Activated naive CD4-positive, alpha-beta T cell treated with anti-CD3 and anti-CD28 coated beads, Interleukin-2, amount 50 U/mL, for 24 hours (primary cell): ENCODE measurements at regions not wholly inside any gene's neighbourhood (a gene's known extent, or its start where the extent isn't known, plus 50 kb on each side); places are given as distances from the start of the nearest gene placed in this dataset.

Source experiments
- H3K27ac Mint-ChIP-seq: one replicate; pipeline ENCODE4 v1.8.0; 2021; ENCODE audit warnings: mild to moderate bottlenecking, mixed read lengths
- H3K27me3 Mint-ChIP-seq: one replicate; pipeline ENCODE4 v1.8.0; 2021; ENCODE audit warnings: mixed read lengths
- H3K36me3 Mint-ChIP-seq: one replicate; pipeline ENCODE4 v1.8.0; 2021; ENCODE audit warnings: mixed read lengths
- H3K4me1 Mint-ChIP-seq: one replicate; pipeline ENCODE4 v1.8.0; 2021; ENCODE audit warnings: mixed read lengths
- H3K4me3 Mint-ChIP-seq: one replicate; pipeline ENCODE4 v1.8.0; 2021; ENCODE audit warnings: mild to moderate bottlenecking, mixed read lengths
- H3K9me3 Mint-ChIP-seq: one replicate; pipeline ENCODE4 v1.8.0; 2021; ENCODE audit warnings: mixed read lengths

DNA sequence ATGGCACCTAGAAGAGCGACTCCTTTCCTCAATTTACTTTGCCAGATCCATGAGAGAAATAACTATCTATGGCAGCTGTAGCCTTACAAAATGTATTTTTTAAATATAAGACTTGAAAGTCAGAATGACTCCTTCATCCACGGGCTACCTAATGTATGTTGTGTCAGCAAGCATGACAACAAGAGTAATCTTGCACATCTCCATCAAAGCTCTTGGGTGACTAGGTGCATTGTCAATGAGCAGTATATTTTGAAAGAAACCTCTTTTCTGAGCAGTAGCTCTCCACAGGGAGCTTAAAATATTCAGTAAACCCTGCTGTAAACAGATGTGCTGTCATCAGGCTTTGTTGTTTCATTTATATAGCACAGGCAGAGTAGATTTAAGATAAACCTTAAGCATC is 757.2 kb upstream of the PHF14 start:
- no peaks in the 10 kb centered on the region for H3K4me1 Mint-ChIP-seq
- H3K4me3 Mint-ChIP-seq: no peak overlapping the region
- H3K27me3 Mint-ChIP-seq: no peaks in the 10 kb centered on the region
- H3K9me3 Mint-ChIP-seq: peaks cover 10% of the 10 kb centered on the region
- no peak overlapping the region for H3K27ac Mint-ChIP-seq
- no peaks in the 10 kb centered on the region for H3K36me3 Mint-ChIP-seq

DNA sequence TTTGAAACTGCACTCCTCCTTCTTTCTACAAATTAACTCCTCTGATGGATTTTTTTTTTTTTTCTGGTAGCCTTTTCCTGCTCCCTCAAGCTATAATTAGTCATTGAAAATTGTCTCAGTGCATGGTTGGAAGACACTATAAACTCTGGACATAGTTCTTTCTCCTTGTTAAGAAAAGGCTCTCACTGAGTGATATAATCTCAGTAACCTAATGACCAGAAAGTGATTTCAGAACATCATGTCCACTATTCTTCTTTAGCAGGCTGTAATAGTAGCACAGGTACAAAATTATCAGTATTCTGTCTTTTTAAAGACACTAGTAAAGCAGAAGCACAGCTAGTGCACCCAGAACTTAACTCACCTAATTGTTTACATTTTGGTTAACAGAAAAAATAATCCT is 752.6 kb upstream of the PHF14 start:
- no peaks in the 10 kb centered on the region for H3K4me1 Mint-ChIP-seq
- no peak overlapping the region for H3K27ac Mint-ChIP-seq
- H3K27me3 Mint-ChIP-seq: no peaks in the 10 kb centered on the region
- H3K4me3 Mint-ChIP-seq: no peak overlapping the region
- H3K36me3 Mint-ChIP-seq: no peaks in the 10 kb centered on the region
- H3K9me3 Mint-ChIP-seq: peaks cover 17% of the 10 kb centered on the region

DNA sequence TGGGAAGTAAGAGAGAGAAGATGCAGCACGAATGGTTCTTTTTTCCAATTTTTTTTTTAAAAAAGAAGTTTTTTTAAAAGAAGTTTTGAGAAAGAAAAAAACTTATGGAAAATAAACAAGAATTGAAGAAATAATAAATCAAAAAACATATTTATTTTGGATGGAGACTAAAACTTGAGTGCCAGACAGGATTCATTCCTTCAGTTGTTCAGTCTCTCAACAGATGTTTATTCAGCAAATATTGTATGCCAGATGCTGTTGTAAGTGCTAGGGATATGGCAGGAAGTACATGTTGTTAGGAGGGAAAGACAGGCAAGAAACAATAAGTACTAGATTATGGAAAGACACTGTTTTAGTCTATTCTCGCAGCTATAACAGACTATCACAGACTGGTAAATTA is 750.7 kb upstream of the PHF14 start:
- H3K36me3 Mint-ChIP-seq: no peaks in the 10 kb centered on the region
- peaks cover 16% of the 10 kb centered on the region for H3K9me3 Mint-ChIP-seq
- H3K27me3 Mint-ChIP-seq: no peaks in the 10 kb centered on the region
- no peaks in the 10 kb centered on the region for H3K4me1 Mint-ChIP-seq
- H3K27ac Mint-ChIP-seq: no peak overlapping the region
- no peak overlapping the region for H3K4me3 Mint-ChIP-seq

DNA sequence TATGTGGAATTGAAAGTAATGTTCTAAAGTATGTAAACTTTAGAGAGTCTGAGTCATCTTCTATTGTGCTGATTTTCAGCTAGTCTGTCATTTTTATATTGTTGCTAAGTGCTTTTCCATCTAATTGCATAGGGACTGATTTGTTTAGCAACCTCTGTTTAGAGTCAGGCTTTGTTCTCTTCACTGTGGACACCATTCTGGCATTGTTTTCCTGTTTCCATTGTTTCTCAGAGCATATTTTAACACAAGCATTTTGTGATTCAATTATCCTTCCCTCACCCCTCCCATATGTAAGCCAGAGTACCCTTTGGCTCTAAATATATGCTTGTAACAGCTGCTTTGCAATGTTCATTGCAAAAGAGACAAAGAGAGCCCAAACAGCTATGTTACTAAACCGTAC is 748.4 kb upstream of the PHF14 start:
- no peaks in the 10 kb centered on the region for H3K27me3 Mint-ChIP-seq
- no peak overlapping the region for H3K27ac Mint-ChIP-seq

DNA sequence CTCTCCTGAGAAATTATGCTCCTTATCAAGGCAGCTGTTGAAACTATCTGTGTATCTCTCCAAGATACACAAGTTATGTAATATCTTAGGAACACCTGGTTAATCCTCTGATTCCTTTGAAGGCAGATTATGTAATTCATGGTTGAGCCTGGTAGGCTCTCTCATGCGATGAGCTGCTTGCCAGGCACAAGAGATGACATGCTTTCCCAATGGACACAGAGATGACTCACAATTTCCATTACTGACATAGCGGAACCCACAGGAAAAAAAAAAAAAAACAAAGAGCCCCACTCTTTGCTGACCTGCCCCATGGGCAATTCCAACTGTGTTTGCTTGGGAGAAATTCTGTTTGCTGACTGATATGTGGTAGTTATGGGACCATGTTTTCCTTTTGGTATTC is 736.4 kb upstream of the PHF14 start:
- Mint-ChIP-seq H3K36me3 (no peaks in the 10 kb centered on the region), H3K27me3 (no peaks in the 10 kb centered on the region), H3K4me3 (no peak overlapping the region), H3K27ac (no peak overlapping the region), H3K9me3 (no peaks in the 10 kb centered on the region), H3K4me1 (no peaks in the 10 kb centered on the region)

More for the DNA sequence above, 748.4 kb upstream of the PHF14 start:
- Mint-ChIP-seq H3K4me1 (no peaks in the 10 kb centered on the region), H3K9me3 (peaks cover 13% of the 10 kb centered on the region), H3K36me3 (no peaks in the 10 kb centered on the region), H3K4me3 (no peak overlapping the region)

DNA sequence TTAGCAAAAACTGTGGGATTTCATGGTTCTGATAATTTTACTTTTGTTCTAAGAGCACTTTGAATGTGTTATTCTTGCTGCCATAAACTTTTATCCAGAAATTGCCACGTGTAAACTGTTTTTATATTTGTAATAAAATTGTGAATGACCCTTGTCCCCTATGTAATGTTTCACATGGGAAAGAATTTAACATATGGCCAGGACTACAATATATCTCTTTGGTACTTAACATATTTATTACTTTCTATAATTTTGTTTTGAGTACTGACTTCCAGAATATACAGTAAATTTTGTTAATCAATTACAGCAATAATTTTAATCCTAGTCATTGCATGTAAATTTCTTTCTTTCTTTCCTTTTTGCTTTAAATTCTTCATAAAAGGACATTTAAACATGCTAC is 735.0 kb upstream of the PHF14 start:
- Mint-ChIP-seq H3K4me3 (no peak overlapping the region), H3K27me3 (no peaks in the 10 kb centered on the region), H3K9me3 (no peaks in the 10 kb centered on the region), H3K4me1 (no peaks in the 10 kb centered on the region), H3K27ac (no peak overlapping the region), H3K36me3 (no peaks in the 10 kb centered on the region)

DNA sequence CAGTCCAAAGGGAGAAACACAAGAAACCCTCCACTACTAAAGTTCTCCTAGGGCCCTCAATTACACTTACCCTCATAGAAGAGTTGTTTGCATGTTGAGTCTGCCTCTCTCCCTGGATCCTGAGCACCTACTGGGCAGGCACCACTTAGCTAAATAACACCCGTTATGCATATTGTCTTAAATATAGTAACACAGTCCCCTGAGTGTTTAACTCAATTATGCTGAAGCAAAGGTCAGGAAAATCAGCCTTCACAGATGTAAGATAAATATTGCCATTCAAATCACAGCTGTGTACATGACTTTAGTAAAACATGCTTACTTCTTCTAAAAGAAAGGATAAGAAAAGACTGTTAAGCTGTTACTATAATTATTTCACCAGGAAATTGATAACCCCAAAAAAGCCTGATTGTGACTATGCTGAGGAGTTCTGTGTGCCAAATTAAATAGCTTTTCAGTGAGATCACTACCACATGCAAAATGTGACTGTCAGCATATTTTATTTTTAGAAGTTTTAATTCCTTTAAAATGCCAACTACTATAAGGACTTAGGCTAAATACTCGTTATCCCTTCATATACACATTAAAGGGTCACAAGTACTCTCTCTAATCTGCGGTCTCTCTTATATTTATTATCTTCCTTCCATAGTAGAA is 733.9 kb upstream of the PHF14 start:
- Mint-ChIP-seq H3K27me3 (no peaks in the 10 kb centered on the region), H3K9me3 (no peaks in the 10 kb centered on the region), H3K4me1 (no peaks in the 10 kb centered on the region), H3K27ac (no peak overlapping the region), H3K36me3 (no peaks in the 10 kb centered on the region), H3K4me3 (no peak overlapping the region)

DNA sequence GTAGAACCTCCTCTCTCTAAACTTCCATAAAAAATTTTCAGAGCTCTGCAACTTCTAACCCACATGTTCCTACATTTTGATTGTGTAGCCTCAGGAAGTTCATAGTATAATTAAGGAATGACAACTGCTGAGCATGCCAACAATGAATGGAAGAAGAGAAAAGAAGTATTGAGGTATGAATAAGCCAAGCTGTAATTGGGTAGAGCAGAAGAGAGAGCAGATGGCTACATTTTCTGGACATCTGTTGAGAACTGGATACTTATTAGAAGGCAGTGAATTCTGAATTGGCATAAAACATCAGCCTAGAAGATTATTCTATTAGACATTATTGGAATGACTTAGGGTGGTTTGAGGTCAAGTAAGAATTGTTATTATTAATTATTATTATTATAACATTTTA is 728.3 kb upstream of the PHF14 start:
- H3K27me3 Mint-ChIP-seq: no peaks in the 10 kb centered on the region
- H3K27ac Mint-ChIP-seq: no peak overlapping the region
- H3K4me1 Mint-ChIP-seq: no peaks in the 10 kb centered on the region
- H3K9me3 Mint-ChIP-seq: peaks cover 7% of the 10 kb centered on the region
- no peaks in the 10 kb centered on the region for H3K36me3 Mint-ChIP-seq
- H3K4me3 Mint-ChIP-seq: no peak overlapping the region

DNA sequence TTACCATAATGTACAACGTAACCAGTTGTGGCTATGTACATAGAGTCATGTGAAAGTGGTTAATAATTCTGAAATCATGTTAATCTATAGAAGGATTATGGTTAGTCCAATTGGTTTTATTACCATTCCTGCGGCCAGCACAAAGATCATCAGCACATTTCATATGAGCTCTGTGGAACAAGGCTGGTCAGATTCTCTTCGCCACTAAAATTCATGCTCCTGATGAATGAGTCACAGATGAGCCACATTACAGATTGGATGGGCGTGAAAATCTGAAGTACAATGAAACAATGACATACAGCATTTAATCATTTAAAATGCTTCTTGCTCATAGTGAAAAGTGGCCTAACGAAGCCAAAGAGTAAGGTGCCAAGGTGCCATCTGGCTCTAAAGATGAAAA is 716.2 kb upstream of the PHF14 start:
- Mint-ChIP-seq H3K4me1 (no peaks in the 10 kb centered on the region), H3K27ac (no peak overlapping the region), H3K27me3 (no peaks in the 10 kb centered on the region), H3K36me3 (no peaks in the 10 kb centered on the region), H3K4me3 (no peak overlapping the region), H3K9me3 (peaks cover 7% of the 10 kb centered on the region)

DNA sequence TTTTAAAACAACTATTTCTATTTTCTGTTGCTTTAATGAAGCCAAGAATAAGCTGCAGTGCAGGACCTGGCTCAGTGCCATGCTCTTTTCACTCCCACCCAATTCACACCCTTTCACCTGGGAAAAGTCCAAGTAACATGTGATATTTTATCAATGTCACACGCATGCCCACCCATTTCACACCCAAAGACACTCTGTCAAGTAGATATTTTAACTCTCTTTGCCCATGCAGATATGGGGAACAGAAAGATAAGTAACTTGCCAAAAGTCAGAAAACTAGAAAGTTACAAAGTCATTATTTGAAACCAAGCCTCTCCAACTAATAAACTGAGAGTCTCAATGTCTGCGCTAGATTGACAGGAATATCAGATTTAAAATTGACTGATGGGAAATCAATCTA is 706.7 kb upstream of the PHF14 start:
- H3K27ac Mint-ChIP-seq: no peak overlapping the region
- no peaks in the 10 kb centered on the region for H3K27me3 Mint-ChIP-seq
- H3K9me3 Mint-ChIP-seq: peaks cover 6% of the 10 kb centered on the region
- no peaks in the 10 kb centered on the region for H3K4me1 Mint-ChIP-seq
- H3K4me3 Mint-ChIP-seq: no peak overlapping the region
- H3K36me3 Mint-ChIP-seq: no peaks in the 10 kb centered on the region

DNA sequence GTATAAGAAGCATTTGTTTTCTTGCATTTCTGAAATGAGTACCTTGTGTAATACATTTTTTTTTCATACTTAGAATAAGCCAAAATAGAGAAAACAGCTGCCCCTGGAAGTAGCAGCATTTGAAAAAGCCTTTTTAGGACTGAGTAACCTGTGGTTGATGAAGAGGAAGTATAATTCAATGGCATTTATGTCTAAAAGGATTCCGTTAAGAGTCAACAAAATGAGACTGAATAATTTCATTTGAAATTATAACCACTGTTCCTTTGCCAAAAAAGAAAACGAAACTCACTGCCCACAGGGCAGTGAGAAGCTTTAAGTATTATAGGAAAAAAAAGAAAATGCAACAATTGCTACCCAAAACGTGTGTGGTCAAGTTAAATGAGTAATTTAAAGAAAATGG is 705.6 kb upstream of the PHF14 start:
- no peaks in the 10 kb centered on the region for H3K27me3 Mint-ChIP-seq

DNA sequence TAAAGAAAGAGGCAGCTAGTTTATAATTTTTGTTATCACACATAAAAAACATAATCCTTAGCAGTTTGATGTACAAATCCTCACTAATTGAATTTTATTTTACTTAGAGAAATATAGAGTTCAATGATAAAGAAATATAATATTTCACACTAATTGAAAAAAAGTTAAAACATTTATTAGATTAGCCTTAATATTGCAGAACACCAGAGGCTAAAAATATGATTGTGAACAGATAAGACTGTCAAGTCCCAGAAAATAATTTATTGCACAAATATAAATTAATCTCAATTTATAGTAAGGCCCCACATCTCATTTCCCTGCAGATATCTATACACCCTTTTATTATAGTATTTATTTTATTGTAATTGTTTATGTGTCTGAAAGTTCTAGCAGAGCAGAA is 690.8 kb upstream of the PHF14 start:
- Mint-ChIP-seq H3K4me3 (no peak overlapping the region), H3K27me3 (no peaks in the 10 kb centered on the region)

More for the DNA sequence above, 705.6 kb upstream of the PHF14 start:
- Mint-ChIP-seq H3K4me1 (no peaks in the 10 kb centered on the region), H3K9me3 (peaks cover 6% of the 10 kb centered on the region), H3K36me3 (no peaks in the 10 kb centered on the region), H3K4me3 (no peak overlapping the region), H3K27ac (no peak overlapping the region)

DNA sequence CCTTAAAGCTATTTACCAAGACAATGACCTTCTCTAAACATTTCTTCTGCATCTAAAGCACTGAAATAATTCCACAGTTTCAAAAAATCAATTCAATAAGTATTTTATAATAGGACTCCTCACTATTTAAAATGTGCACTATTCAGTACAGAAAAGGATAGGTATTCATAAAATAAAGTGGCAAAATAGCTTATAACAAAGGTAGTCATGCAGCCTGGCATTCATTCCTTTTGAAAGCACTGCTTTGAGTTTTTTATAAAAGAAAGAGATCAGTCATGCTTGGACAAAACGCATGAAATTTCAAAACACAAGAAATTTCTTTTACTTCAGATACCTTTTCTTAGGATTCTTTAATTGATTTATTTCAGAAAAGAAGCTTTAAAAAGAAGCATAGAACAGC is 689.7 kb upstream of the PHF14 start:
- Mint-ChIP-seq H3K9me3 (no peaks in the 10 kb centered on the region), H3K27me3 (no peaks in the 10 kb centered on the region)

More for the DNA sequence above, 690.8 kb upstream of the PHF14 start:
- H3K9me3 Mint-ChIP-seq: no peaks in the 10 kb centered on the region
- no peak overlapping the region for H3K27ac Mint-ChIP-seq
- no peaks in the 10 kb centered on the region for H3K4me1 Mint-ChIP-seq
- no peaks in the 10 kb centered on the region for H3K36me3 Mint-ChIP-seq

DNA sequence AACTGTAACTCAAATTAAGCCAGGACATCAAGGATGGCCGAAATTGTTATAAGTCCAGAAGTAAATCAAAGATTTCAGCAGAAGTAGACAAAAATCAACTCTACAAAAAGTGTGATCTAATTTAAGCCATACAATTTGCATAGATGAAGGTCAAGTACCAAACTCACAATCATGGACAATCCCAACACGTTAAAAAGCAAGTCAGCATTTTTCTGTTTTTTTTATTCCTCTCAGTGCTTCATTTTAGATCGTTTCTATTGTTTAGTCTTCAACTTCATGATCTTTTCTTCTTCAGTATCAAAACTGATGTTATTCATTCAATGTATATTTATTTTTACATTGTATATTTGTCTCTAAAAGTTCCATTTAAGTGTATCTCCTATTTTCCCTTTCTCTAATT is 674.3 kb upstream of the PHF14 start:
- Mint-ChIP-seq H3K4me1 (no peaks in the 10 kb centered on the region), H3K4me3 (no peak overlapping the region), H3K36me3 (no peaks in the 10 kb centered on the region), H3K9me3 (peaks cover under 1% of the 10 kb centered on the region), H3K27me3 (no peaks in the 10 kb centered on the region), H3K27ac (no peak overlapping the region)

More for the DNA sequence above, 689.7 kb upstream of the PHF14 start:
- H3K4me1 Mint-ChIP-seq: no peaks in the 10 kb centered on the region
- no peaks in the 10 kb centered on the region for H3K36me3 Mint-ChIP-seq
- no peak overlapping the region for H3K4me3 Mint-ChIP-seq
- H3K27ac Mint-ChIP-seq: no peak overlapping the region

DNA sequence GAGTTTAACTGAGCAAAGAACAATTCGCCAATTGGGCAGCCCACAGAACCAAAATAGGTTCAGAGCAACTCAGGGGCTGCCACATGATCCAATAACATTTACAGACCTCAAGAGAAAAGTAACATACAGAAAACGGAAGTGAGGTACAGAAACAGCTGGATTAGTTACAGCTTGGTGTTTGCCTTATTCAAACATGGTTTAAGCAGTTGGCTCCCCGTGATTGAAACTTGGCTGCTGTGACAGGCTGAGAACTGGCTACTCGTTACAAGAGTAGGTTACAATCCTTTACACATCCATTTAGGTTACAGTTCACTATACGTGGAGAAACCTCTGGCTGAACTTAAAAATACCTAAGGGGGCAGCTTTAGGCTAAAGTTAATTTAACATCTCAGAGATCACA is 673.1 kb upstream of the PHF14 start:
- Mint-ChIP-seq H3K36me3 (no peaks in the 10 kb centered on the region), H3K27me3 (no peaks in the 10 kb centered on the region), H3K4me3 (no peak overlapping the region), H3K27ac (no peak overlapping the region), H3K4me1 (no peaks in the 10 kb centered on the region), H3K9me3 (no peaks in the 10 kb centered on the region)

DNA sequence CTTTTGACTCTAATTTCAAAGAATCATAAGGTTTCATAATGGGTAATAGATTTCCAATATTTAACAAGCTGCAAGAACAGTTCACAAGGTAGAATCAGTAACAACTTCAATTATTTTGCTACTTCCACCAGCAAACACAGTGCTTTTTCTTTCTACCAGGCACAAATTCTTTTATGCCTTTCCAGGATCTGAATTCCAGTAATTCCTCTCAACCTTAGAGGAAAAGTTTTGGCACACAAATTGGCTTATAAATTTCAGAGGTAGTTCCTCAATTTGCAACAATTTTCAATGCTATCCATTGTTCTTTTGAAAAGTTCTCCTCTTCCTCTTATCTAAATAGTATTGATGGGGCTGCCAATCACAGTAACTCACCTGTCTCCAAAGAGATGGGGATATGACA is 665.4 kb upstream of the PHF14 start:
- peaks cover 5% of the 10 kb centered on the region for H3K9me3 Mint-ChIP-seq
- no peaks in the 10 kb centered on the region for H3K36me3 Mint-ChIP-seq
- H3K4me1 Mint-ChIP-seq: no peaks in the 10 kb centered on the region
- no peak overlapping the region for H3K27ac Mint-ChIP-seq
- no peak overlapping the region for H3K4me3 Mint-ChIP-seq
- no peaks in the 10 kb centered on the region for H3K27me3 Mint-ChIP-seq

DNA sequence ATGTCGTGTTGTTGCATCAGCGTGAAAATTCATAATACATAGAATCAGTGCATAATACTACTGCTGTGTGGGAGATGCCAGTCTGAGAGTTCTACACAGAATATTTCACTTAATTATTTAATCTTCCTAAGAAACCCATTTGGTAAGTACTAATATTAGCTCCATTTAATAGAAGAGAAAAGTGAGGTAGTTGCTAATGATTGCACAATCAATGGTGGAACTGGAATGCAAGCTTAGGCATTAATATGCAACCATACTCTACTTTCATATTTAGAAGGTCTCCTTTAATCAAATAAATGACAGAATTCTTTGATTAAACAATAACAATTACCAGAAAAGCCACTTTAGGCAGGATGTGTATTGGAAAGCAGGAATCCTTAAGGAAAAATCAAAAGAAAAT is 660.7 kb upstream of the PHF14 start:
- Mint-ChIP-seq H3K4me1 (no peaks in the 10 kb centered on the region), H3K36me3 (no peaks in the 10 kb centered on the region), H3K27me3 (no peaks in the 10 kb centered on the region), H3K27ac (no peak overlapping the region), H3K4me3 (no peak overlapping the region), H3K9me3 (no peaks in the 10 kb centered on the region)
